ENCODE measurements at regions not wholly inside any gene's neighbourhood (a gene's known extent, or its start where the extent isn't known, plus 50 kb on each side); places are given as distances from the start of the nearest gene placed in this dataset.

DNA sequence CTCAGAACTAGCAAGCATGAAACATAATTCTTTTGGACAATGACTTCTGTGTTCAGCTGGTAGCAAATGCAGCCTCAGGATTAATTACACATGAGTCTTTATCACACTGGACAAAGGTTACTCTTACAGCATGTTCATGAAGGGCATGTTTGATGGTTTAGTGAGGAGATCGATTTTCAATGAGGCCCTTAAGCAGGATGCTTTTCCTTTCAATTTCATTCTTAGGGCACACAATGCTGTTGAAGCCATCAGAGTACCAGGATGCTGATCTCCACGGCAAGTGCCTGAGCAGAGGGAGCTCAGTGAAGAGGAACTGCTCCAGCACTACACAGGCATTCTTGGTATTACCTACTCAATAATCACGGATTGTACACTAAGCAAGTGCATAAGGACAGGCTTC, 542.0 kb downstream of the SNAPC1 start:
- DNase-seq: no peak

DNA sequence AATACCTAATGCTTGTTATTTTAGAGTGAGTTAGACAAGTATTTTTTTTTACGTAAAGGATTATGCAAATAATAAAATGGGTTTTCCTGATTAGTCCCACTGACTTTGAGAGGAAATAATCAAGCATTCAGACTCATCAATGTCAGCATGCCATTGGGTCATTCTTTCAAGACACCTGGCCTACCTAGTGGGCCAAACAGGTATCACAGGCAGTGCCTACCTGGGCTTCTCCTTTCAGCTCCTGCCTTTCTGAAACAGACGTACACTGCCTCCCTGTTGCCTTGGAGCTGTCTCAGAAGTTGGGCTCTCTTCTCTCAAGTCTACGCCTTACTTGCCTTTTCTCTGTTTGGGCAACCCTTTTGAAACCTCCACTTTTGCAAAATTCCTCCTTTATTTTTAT, 545.6 kb downstream of the SNAPC1 start:
- DNase-seq: no peak

- DNase-seq: no peak
Observed at GRCh38 chr14:62308316-62308715, 546.1 kb downstream of the SNAPC1 start.

DNA sequence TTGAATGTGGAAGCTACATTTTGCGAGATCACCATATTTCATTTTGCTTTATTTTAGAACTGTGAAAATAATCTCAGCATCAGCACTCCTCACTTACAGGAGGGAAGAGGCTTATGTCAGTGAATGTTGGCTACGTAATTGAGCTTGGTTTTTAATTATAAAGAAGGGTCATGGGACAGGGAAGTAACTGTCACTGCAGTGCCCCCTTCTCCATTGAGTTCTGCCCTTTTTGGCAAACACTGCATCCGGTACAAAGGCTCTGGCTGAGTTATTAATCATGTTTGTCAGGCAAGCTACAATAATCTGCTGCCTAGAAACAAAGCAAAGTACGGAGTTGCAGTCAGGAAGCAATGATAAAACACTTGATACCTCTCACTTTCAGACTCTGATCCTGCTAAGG, 546.7 kb downstream of the SNAPC1 start:
- DNase-seq: no peak

GRCh38 chr14:62313212-62313611, 551.0 kb downstream of the SNAPC1 start:
- DNase-seq: no peak

- DNase-seq: no peak
Observed at GRCh38 chr14:62314221-62314620, 552.0 kb downstream of the SNAPC1 start.

- no peak for DNase-seq
Observed at GRCh38 chr14:62314871-62315270, 552.7 kb downstream of the SNAPC1 start.

- no peak for DNase-seq
Observed at GRCh38 chr14:62315631-62316030, 553.4 kb downstream of the SNAPC1 start.

DNA sequence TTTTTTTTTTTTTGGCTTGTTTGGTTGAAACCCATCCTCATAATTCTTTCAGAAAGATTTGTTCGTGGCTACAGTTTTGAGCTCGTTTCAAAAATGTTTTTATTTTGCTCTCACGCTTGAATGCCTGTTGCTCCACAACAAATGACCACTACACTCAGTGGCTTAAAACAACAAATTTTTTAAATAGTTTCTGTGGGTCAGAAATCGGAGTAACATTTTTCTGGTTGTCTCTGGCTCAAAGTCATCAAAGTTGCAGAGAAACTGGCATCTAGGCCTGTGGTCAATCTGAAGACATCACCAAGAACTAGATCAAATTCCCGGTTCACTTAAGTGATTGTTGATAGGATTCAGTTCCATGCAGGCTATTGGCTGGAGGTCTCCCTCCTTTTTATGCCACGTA, 560.0 kb downstream of the SNAPC1 start:
- DNase-seq: no peak

DNA sequence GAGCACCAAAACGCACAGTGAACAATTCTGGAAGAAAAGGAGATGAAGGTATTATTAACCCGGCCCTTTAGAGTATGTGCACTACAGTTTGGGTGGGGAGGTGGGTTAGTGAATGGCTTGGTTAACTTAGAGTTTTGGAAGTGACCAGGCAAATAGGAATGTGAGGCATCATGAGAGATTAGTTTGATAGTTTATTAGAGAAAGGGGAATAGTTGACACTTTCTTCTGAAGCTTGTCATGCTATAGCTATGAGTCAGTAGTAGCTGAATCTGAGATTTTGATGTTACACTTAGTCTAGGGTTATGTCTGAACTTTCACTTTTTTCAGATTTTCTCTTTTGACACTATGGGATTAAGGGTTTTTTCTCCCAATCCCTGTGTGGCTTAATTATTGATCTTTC, 567.2 kb downstream of the SNAPC1 start:
- no peak for DNase-seq

DNA sequence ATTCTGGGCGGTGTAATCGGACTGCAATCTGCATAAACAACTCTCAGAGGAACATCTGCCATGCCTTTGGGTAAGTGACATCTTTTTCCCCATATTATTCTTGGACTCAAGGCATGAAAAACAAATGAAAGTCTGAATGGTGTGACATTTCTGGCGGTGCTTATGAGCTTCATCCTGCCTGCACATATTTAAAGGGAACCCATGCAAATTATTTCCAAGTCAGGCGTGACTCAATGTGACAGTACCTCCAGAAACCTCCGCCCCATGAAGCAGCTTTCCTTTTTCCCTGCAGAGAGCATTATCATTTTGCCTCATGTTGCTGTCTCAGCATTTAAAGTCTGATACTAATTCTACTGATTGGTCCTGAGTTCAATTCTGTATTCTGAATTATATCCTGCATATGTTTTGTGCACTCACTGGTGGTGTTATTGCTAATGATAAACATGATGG, 585.4 kb downstream of the SNAPC1 start:
- DNase-seq: no peak

DNA sequence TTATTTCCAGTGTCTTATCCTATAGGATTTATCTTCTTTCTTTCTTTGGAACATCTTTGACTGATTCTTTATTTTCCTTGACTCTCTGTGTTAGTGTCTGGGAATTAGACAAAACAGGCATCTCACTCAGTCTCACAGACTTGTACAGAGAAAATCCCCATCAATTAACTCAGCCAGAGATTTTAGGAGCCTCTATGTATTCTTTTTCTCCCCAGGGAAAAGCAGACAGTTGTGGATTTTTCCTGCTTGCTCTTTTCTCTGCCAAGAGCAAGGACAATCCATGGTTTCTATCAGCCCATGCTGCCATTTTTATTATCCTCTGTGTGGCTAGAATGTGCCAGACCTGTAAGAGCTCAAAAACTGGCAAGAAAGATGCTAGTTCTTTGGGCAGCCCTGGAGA, 595.1 kb downstream of the SNAPC1 start:
- no peak for DNase-seq

DNA sequence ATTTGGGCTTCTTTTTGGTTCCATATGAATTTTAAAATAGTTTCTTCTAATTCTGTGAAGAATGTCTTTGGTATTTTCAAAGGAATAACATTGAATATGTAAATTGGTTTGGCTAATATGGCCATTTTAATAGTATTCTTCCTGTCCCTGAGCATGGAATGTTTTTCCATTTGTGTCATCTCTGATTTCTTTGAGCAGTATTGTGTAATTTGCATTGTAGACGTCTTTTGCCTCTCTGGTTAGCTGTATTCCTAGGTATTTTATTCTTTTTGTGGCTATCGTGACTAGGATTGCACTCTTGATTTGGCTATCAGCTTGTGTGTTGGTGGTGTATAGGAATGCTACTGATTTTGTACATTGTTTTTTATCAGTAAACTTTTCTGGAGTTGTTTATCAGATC, 601.9 kb downstream of the SNAPC1 start:
- DNase-seq: no peak

DNA sequence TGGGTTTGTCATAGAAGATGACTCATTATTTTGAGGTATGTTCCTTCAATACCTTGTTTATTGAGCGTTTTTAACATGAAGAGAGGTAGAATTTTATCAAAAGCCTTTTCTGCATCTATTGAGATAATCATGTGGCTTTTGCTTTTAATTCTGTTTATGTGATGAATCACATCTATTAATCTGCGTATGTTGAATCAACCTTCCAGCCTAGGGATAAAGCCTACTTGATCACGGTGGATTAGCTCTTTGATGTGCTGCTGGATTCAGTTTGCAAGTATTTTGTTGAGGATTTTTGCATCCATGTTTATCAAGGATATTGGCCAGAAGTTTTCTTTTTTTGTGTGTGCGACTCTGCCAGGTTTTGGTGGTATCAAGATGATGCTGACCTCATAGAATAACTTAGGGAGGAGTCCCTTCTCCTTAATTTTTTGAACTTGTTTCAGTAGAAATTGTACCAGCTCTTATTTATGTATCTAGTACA, 602.6 kb downstream of the SNAPC1 start:
- DNase-seq: no peak

DNA sequence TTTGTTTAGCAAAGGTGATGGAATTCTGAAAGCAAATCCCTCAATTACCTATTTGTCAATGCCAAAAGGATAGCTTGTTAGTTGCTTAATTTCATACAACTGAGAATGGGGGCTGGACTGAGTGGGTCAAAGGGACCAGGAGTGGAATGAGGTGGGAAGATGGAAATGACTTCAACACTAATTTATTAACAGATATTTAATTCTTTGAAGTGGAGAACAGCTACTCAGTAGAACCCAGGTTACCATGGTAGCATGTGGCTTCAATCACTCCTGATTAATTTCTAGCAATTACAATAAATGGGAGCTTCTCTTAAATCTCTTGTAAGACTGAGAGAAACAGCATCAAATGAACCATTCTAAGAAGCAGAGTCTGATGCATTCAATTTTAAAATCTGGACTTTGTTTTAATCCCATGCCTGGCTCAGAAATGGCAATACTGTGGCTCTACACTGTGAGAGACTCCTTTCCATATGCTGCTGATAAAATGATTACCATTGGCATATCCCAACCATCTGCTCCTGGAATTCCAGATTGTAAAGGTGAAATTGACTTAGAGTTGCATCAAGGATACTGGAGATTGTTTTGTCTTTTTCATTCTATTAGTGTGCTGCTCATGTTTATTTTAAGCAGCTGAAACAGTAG, 607.8 kb downstream of the SNAPC1 start:
- no peak for DNase-seq

DNA sequence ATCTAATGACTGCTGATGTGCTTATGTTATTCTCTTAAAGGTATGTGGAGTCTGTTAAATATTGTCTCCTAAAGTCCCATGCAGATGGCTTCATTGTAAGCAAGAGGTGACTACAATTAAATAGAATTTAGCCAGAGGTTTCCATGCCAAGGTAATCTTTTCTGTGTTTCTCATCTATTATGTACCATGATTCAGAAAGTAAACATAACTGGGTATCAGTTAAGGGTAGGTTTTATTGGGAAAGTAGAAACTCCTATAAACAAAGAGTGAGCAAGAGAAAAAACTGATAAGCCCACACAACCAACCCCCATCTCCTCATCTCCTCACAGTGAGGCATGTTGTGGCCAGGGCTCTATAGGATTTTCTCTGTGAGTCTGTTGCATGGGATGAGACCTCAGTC, 611.7 kb downstream of the SNAPC1 start:
- DNase-seq: no peak

- no peak for DNase-seq
Observed at GRCh38 chr14:62378057-62378456, 615.8 kb downstream of the SNAPC1 start.

DNA sequence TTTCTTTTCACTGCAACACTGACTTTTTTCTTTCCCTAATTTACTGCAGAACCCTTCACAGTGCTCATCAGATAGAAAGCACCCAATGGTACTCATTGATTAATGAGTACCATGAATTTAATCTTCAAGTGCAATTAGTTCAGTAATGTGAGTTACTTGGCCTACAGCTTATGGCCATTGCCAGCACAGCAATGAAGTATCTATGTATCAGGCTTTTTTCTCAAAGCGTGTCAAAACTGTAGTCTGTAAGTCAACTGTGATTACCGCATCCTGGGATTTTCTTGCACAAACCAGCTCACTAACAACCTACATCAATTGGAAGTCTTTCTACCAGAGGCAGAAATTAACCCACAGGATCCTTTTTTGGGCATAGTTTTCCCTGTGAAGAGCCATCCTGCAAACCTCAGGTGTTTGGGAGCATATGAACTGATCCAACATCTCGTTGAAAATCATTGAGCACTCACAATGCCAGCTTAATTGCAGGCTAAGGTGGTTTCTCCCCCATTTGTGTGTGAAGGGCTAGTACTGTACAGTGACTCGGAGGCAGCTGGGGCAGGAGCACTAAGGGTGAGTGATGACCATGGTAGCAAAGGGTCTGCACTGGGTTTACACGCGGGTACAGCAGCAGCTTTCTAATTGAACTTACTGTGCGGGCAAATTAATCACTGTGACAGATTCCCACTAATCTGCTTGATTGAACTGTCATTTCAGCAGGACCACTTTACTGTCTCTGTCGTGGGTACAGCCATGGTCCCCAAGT, 619.3 kb downstream of the SNAPC1 start:
- DNase-seq: no peak

DNA sequence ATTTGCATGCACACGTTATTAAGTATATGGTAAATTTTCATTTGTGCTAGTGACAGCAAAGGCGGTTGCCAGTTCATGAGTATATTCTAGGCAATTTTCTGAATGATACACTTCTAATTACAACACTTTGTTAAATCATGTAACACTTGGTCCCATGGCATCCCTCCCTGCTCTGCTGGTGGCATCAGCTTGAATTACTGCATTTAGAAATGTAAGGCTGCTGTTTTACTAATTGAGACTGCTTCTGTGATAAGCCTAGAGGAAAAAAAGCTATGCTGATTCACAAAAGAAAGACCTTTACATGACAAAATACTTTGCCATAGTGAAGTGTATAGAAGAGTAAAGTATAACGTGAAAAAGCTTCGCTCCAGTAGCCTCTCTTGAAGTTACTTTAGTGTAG, 636.1 kb downstream of the KCNH5 start:
- no peak for DNase-seq

GRCh38 chr14:62409626-62410300, 635.5 kb downstream of the KCNH5 start:
- no peak for DNase-seq

- no peak for DNase-seq
Observed at GRCh38 chr14:62420847-62421246, 624.4 kb downstream of the KCNH5 start.

GRCh38 chr14:62428429-62429203, 616.6 kb downstream of the KCNH5 start:
- DNase-seq: no peak

DNA sequence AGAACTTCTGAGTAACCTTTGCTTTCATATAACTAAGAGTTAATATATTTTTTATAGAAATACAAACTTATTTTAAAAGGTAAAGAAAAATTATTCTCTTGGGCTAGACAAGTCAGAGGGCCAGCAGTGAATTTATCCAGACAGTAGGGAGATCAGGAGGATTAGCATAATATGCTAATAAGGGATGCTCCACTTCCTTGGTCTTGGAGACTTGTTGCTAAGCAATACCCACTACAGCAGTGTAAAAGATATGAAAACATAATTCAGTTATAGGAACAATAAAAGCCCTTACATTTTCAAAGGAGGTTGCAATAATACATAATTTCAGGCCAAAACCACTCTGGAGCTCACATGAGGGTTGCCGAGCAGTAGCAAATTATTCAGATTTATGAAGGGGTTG, 615.6 kb downstream of the KCNH5 start:
- DNase-seq: no peak

Data from T-helper 1 cell (primary cell).